ENCODE measurements at regions not wholly inside any gene's neighbourhood (a gene's known extent, or its start where the extent isn't known, plus 50 kb on each side); places are given as distances from the start of the nearest gene placed in this dataset.
A peak's percentile ranks its signal among the peaks of the same experiment; 100 is the strongest.
"Not testable (repeated sequence)": the region's sequence is repeated elsewhere in the genome, so short reads cannot be mapped to it uniquely, and the experiment has no call there.

GRCh38 chr12:11545484-11546330, 103.8 kb upstream of the ETV6 start:
- no peak for TF ChIP-seq EZH2 (IDR thresholded peaks at IDR 0.05; ENCODE audit: borderline replicate concordance, insufficient read depth, low read depth, low read length, poor library complexity, severe bottlenecking)
- TF ChIP-seq, protein P1, sequence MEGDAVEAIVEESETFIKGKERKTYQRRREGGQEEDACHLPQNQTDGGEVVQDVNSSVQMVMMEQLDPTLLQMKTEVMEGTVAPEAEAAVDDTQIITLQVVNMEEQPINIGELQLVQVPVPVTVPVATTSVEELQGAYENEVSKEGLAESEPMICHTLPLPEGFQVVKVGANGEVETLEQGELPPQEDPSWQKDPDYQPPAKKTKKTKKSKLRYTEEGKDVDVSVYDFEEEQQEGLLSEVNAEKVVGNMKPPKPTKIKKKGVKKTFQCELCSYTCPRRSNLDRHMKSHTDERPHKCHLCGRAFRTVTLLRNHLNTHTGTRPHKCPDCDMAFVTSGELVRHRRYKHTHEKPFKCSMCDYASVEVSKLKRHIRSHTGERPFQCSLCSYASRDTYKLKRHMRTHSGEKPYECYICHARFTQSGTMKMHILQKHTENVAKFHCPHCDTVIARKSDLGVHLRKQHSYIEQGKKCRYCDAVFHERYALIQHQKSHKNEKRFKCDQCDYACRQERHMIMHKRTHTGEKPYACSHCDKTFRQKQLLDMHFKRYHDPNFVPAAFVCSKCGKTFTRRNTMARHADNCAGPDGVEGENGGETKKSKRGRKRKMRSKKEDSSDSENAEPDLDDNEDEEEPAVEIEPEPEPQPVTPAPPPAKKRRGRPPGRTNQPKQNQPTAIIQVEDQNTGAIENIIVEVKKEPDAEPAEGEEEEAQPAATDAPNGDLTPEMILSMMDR (IDR thresholded peaks at IDR 0.05), result no peak
- H3K27ac Mint-ChIP-seq, result peak overlapping the region; percentile 82
- Histone ChIP-seq H3K4me3 (ENCODE audit: control extremely low read depth in 1 of 5, extremely low read depth in 1 of 5, insufficient read depth in 1 of 5, low read depth in 2 of 5, low read length in 4 of 5) (peak overlapping the region in 2 of 5 experiments; percentile 15 to 23), H3K9me3 (ENCODE audit: control extremely low read depth in 1 of 3, control insufficient read depth in 2 of 3, insufficient read depth in 1 of 3, low read length in 2 of 3) (peaks cover 0 to 4% (median 0%) of the 10 kb centered on the region in 3 donors), H3K79me2 (ENCODE audit: control insufficient read depth, insufficient read depth, low read length) (no peaks in the 10 kb centered on the region), H4K20me1 (ENCODE audit: control insufficient read depth, insufficient read depth, low read length, poor library complexity, severe bottlenecking) (no peaks in the 10 kb centered on the region), H3K27me3 (replicated peaks in 1 of 4; ENCODE audit: control extremely low read depth in 1 of 4, control insufficient read depth in 3 of 4, insufficient read depth in 4 of 4, low read length in 3 of 4) (no peaks in the 10 kb centered on the region), H3K27ac (ENCODE audit: low read length in 2 of 2) (peak overlapping the region; percentile 71 to 83), H3K4me1 (ENCODE audit: control insufficient read depth in 2 of 2, insufficient read depth in 2 of 2, low read length in 2 of 2) (peaks cover 17 to 21% of the 10 kb centered on the region in 2 donors), H2AFZ (ENCODE audit: insufficient read depth, low read depth, low read length, poor library complexity, severe bottlenecking) (peak overlapping the region; percentile 77), H3K36me3 (replicated peaks in 1 of 2; ENCODE audit: control extremely low read depth in 1 of 2, control insufficient read depth in 1 of 2, extremely low read depth in 1 of 2, insufficient read depth in 2 of 2, low read length in 1 of 2) (no peaks in the 10 kb centered on the region), H3K4me2 (replicated peaks; ENCODE audit: low read depth, low read length, poor library complexity, severe bottlenecking) (peak overlapping the region; percentile 59), H3K9ac (ENCODE audit: low read length) (peak overlapping the region; percentile 26)
- ChIA-PET POLR2A (no interaction called here), CTCF (interaction anchor here (1.0 to 3.0 kb wide), 4 partner anchors 9 to 782 kb away, joined by 3 to 14 read pairs (median 6); no protein-coding TSS in a partner anchor)
- intact Hi-C loops (cut with micrococcal nuclease), result no loop called here
- peaks cover 15% of the 10 kb centered on the region for H3K4me1 Mint-ChIP-seq
- ATAC-seq (ENCODE audit: low read depth) (peak; percentile 73), DNase-seq (peak; percentile 48)
- H3K27me3 Mint-ChIP-seq, result peaks cover 5% of the 10 kb centered on the region
- H3K9me3 Mint-ChIP-seq (ENCODE audit: insufficient read depth), result no peaks in the 10 kb centered on the region
- H3K4me3 Mint-ChIP-seq, result peak overlapping the region; percentile 63
- 0% methylated on average over 4 of the region's 6 CpGs for WGBS (ENCODE audit: insufficient coverage)

DNA sequence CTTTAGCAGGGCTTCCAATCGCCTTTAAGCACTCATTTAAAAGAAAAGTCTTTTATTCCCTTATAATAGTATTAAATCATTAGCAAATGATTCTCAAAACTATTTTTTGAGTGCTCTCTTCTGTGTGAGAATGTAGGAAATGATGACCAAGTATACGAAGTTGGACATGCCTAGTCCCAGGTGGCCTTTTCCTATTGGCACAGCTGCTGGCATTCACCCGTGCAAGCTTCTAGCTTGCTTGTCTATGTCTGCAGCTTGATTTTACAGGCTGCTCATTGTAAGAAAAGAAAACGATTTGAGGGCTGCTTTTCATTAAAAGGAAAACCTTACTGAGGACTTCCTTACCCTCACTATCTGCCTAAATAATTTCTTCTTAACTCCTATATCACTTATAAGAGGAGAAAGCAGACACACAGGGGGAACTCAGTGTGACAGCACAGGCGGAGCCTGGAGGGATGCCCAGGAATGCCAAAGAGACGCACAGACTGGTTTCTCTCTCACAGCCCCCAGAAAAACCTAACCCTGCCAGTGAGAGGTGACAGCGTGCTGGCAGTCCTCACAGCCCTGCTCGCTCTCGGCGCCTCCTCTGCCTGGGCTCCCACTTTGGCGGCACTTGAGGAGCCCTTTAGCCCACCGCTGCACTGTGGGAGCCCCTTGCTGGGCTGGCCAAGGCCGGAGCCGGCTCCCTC, 102.7 kb upstream of the ETV6 start:
- Histone ChIP-seq H3K4me2 (replicated peaks; ENCODE audit: low read depth, low read length, poor library complexity, severe bottlenecking) (peak overlapping the region; percentile 59), H3K9ac (ENCODE audit: low read length) (peak overlapping the region; percentile 26), H3K4me1 (ENCODE audit: control insufficient read depth in 2 of 2, insufficient read depth in 2 of 2, low read length in 2 of 2) (peaks cover 17 to 21% of the 10 kb centered on the region in 2 donors), H2AFZ (ENCODE audit: insufficient read depth, low read depth, low read length, poor library complexity, severe bottlenecking) (peak overlapping the region; percentile 77), H3K27ac (ENCODE audit: low read length in 2 of 2) (peak overlapping the region; percentile 71 to 83), H3K4me3 (ENCODE audit: control extremely low read depth in 1 of 5, extremely low read depth in 1 of 5, insufficient read depth in 1 of 5, low read depth in 2 of 5, low read length in 4 of 5) (peak overlapping the region in 2 of 5 experiments; percentile 33 to 51)
- H3K79me2 ChIP-seq (ENCODE audit: control insufficient read depth, insufficient read depth, low read length); DNase-seq; intact Hi-C loops (cut with micrococcal nuclease); H3K36me3 ChIP-seq (replicated peaks in 1 of 2; ENCODE audit: control extremely low read depth in 1 of 2, control insufficient read depth in 1 of 2, extremely low read depth in 1 of 2, insufficient read depth in 2 of 2, low read length in 1 of 2); H4K20me1 ChIP-seq (ENCODE audit: control insufficient read depth, insufficient read depth, low read length, poor library complexity, severe bottlenecking); H3K27ac Mint-ChIP-seq; ATAC-seq (ENCODE audit: low read depth); H3K9me3 ChIP-seq (ENCODE audit: control extremely low read depth in 1 of 3, control insufficient read depth in 2 of 3, insufficient read depth in 1 of 3, low read length in 2 of 3); H3K27me3 ChIP-seq (replicated peaks in 1 of 4; ENCODE audit: control extremely low read depth in 1 of 4, control insufficient read depth in 3 of 4, insufficient read depth in 4 of 4, low read length in 3 of 4); H3K9me3 Mint-ChIP-seq (ENCODE audit: insufficient read depth); H3K27me3 Mint-ChIP-seq; H3K4me3 Mint-ChIP-seq; POLR2A ChIA-PET: not testable (repeated sequence)
- WGBS (ENCODE audit: insufficient coverage), result 23% methylated on average over 8 of the region's 14 CpGs
- CTCF ChIA-PET, result interaction anchor here (1.3 to 3.0 kb wide), 3 partner anchors 8 to 486 kb away, joined by 4 to 14 read pairs (median 9); no protein-coding TSS in a partner anchor
- H3K4me1 Mint-ChIP-seq, result peaks cover 15% of the 10 kb centered on the region

DNA sequence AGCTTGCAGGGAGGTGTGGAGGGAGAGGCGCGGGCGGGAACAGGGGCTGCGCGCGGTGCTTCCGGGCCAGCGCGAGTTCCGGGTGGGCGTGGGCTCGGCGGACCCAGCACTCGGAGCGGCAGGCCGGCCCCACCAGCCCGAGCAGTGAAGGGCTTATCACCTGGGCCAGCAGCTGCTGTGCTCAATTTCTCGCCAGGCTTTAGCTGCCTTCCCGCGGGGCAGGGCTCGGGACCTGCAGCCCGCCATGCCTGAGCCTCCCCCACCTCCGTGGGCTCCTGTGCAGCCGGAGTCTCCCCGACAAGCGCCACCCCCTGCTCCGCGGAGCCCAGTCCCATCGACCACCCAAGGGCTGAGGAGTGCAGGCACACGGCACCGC, 102.2 kb upstream of the ETV6 start:
- H3K9me3 ChIP-seq (ENCODE audit: control extremely low read depth in 1 of 3, control insufficient read depth in 2 of 3, insufficient read depth in 1 of 3, low read length in 2 of 3); ATAC-seq (ENCODE audit: low read depth); CTCF ChIA-PET; H3K27ac Mint-ChIP-seq; H4K20me1 ChIP-seq (ENCODE audit: control insufficient read depth, insufficient read depth, low read length, poor library complexity, severe bottlenecking); intact Hi-C loops (cut with micrococcal nuclease); H3K4me3 Mint-ChIP-seq; H3K9me3 Mint-ChIP-seq (ENCODE audit: insufficient read depth); DNase-seq; H3K79me2 ChIP-seq (ENCODE audit: control insufficient read depth, insufficient read depth, low read length); H3K9ac ChIP-seq (ENCODE audit: low read length); H3K27me3 ChIP-seq (replicated peaks in 1 of 4; ENCODE audit: control extremely low read depth in 1 of 4, control insufficient read depth in 3 of 4, insufficient read depth in 4 of 4, low read length in 3 of 4); H3K36me3 ChIP-seq (replicated peaks in 1 of 2; ENCODE audit: control extremely low read depth in 1 of 2, control insufficient read depth in 1 of 2, extremely low read depth in 1 of 2, insufficient read depth in 2 of 2, low read length in 1 of 2): not testable (repeated sequence)
- H3K4me1 Mint-ChIP-seq, result peaks cover 15% of the 10 kb centered on the region
- peaks cover 17 to 21% of the 10 kb centered on the region in 2 donors for H3K4me1 ChIP-seq (ENCODE audit: control insufficient read depth in 2 of 2, insufficient read depth in 2 of 2, low read length in 2 of 2)
- POLR2A ChIA-PET, result interaction anchor here (0.7 kb wide), 1 partner anchor 36 kb away, joined by 5 read pairs; no protein-coding TSS in a partner anchor
- peaks cover 10% of the 10 kb centered on the region for H3K27me3 Mint-ChIP-seq
- peak overlapping the region; percentile 22 to 71 for H3K27ac ChIP-seq (ENCODE audit: low read length in 2 of 2)
- H2AFZ ChIP-seq (ENCODE audit: insufficient read depth, low read depth, low read length, poor library complexity, severe bottlenecking), result peak overlapping the region; percentile 63
- H3K4me3 ChIP-seq (ENCODE audit: control extremely low read depth in 1 of 5, extremely low read depth in 1 of 5, insufficient read depth in 1 of 5, low read depth in 2 of 5, low read length in 4 of 5), result peak overlapping the region in 2 of 5 experiments; percentile 33 to 51
- WGBS (ENCODE audit: insufficient coverage), result 43% methylated on average over 30 of the region's 31 CpGs
- peak overlapping the region; percentile 59 for H3K4me2 ChIP-seq (replicated peaks; ENCODE audit: low read depth, low read length, poor library complexity, severe bottlenecking)
